K562 (cell line): ENCODE measurements at regions not wholly inside any gene's neighbourhood (a gene's known extent, or its start where the extent isn't known, plus 50 kb on each side); places are given as distances from the start of the nearest gene placed in this dataset.
A peak's percentile ranks its signal among the peaks of the same experiment; 100 is the strongest.

Source experiments
- ATAC-seq: fragments of 200-7000 bp; cut with Tn5 transposase; 3 replicates; pipeline ENCODE4 v1.9.1; 2020; ENCODE audit warnings: moderate library complexity
- BruUV-seq: library from RNA; stranded (reverse); fragments of 400-500 nt; replicated peaks from 2 replicates; lab custom pipeline; 2021; lab: Mats Ljungman, UMichigan
- CTCF ChIA-PET: fragments of 300-600 bp; formaldehyde crosslinking; extraction: SDS; loops from one replicate; lab custom pipeline; 2021; ENCODE audit warnings: low intra/inter-chr PET ratio; lab: Yijun Ruan, JAX
- POLR2A ChIA-PET: fragments of 300-600, 350-650 bp; sonication (Branson Sonifier 250); formaldehyde crosslinking; extraction: SDS; loops from one replicate; lab custom pipeline; 2021; ENCODE audit warnings: antibody characterized with exemption, inconsistent platforms; lab: Yijun Ruan, JAX
- DNase-seq, 4 experiments: peaks; one replicate each; pipeline versions ENCODE4 v3.0.0 to v3.0.0-alpha.2; 2011 to 2018; ENCODE audit warnings: low spot score in 3 of 4, mixed read lengths in 3 of 4; ENCODE audit errors: extremely low read depth in 1 of 4
- FAIRE-seq: peaks from 2 replicates; lab custom pipeline; 2011; peaks lifted over from hg19 to GRCh38; lab: Jason Lieb, UNC
- H2AFZ ChIP-seq: 2 replicates; pipeline ENCODE4 v1.6.0; 2011; ENCODE audit warnings: low read depth, low read length, control low read depth, inconsistent platforms
- H3K27ac ChIP-seq: fragments of 200-600 bp; 3 replicates; pipeline ENCODE4 v1.8.0; 2011; ENCODE audit warnings: low read depth, mild to moderate bottlenecking, control low read depth, inconsistent platforms, low read length, moderate library complexity, mixed read lengths; ENCODE audit errors: extremely low read depth
- H3K27me3 ChIP-seq, 2 experiments: fragments of 300-600 bp in 1 of 2; 2 replicates in 1 of 2; 3 replicates in 1 of 2; pipeline versions ENCODE4 v1.6.0 to v1.8.0; 2011; ENCODE audit warnings: inconsistent platforms in 2 of 2, low read length in 2 of 2, mild to moderate bottlenecking in 1 of 2, mixed read lengths in 1 of 2, moderate library complexity in 1 of 2; ENCODE audit not compliant: control insufficient read depth in 2 of 2, insufficient read depth in 2 of 2
- H3K36me3 ChIP-seq: fragments of 300-600 bp; 3 replicates; pipeline ENCODE4 v1.8.0; 2011; ENCODE audit warnings: mild to moderate bottlenecking, low read length, inconsistent platforms; ENCODE audit not compliant: control insufficient read depth, insufficient read depth
- H3K4me1 ChIP-seq, 2 experiments: fragments of 200-600 bp in 1 of 2; replicated peaks in 1 of 2; 2 replicates in 1 of 2; 3 replicates in 1 of 2; pipeline versions ENCODE4 v1.5.1 to v1.8.0; 2011; ENCODE audit warnings: inconsistent platforms in 2 of 2, low read length in 2 of 2, mild to moderate bottlenecking in 1 of 2, mixed read lengths in 1 of 2, moderate library complexity in 1 of 2; ENCODE audit not compliant: control insufficient read depth in 2 of 2, insufficient read depth in 2 of 2
- H3K4me2 ChIP-seq: 2 replicates; pipeline ENCODE4 v1.6.1; 2011; ENCODE audit warnings: low read length, control low read depth, inconsistent platforms, mixed read lengths; ENCODE audit not compliant: insufficient read depth
- H3K4me3 ChIP-seq: fragments of 200-600 bp; sonication (generic), shearing (Covaris generic); 2 replicates; pipeline ENCODE4 v1.5.1; 2016; ENCODE audit warnings: control low read depth, inconsistent platforms
- H3K79me2 ChIP-seq: fragments of 200-600 bp; 3 replicates; pipeline ENCODE4 v1.8.0; 2011; ENCODE audit warnings: low read length, inconsistent platforms; ENCODE audit not compliant: control insufficient read depth, insufficient read depth
- H3K9ac ChIP-seq, 2 experiments: 2 replicates each; pipeline versions ENCODE4 v1.6.0 to v1.6.1; 2011; ENCODE audit warnings: low read depth in 2 of 2, low read length in 2 of 2, control low read depth in 1 of 2, inconsistent platforms in 1 of 2, mild to moderate bottlenecking in 1 of 2, mixed read lengths in 1 of 2; ENCODE audit not compliant: insufficient read depth in 1 of 2
- H3K9me1 ChIP-seq: one replicate; pipeline ENCODE4 v1.6.0; 2011; ENCODE audit warnings: inconsistent platforms, mild to moderate bottlenecking, low read length, moderate library complexity; ENCODE audit not compliant: control insufficient read depth, insufficient read depth
- H3K9me3 ChIP-seq: replicated peaks from 2 replicates; pipeline ENCODE4 v1.5.1; 2011; ENCODE audit warnings: low read depth, low read length, inconsistent platforms; ENCODE audit not compliant: control insufficient read depth, insufficient read depth
- H4K20me1 ChIP-seq: replicated peaks from 2 replicates; pipeline ENCODE4 v1.6.1; 2011; ENCODE audit warnings: low read length, inconsistent platforms, mixed read lengths; ENCODE audit not compliant: control insufficient read depth, insufficient read depth
- KLF13 ChIP-seq: fragments of 450-650 bp; IDR thresholded peaks from 2 replicates; pipeline ENCODE4 v1.6.1; 2016; ENCODE audit warnings: missing genetic modification characterization, low read depth, mild to moderate bottlenecking, missing compliant biosample characterization, moderate library complexity, borderline replicate concordance
- POLR2B ChIP-seq: fragments of 450-650 bp; IDR thresholded peaks from 2 replicates; pipeline ENCODE4 v1.6.1; 2018; ENCODE audit warnings: low read depth; ENCODE audit not compliant: partially characterized antibody
- TEAD4 ChIP-seq, 2 experiments: sonication (generic) in 1 of 2; formaldehyde crosslinking in 1 of 2; IDR thresholded peaks; 2 replicates each; pipeline versions ENCODE4 v1.6.1 to v1.8.0; 2012 to 2022; ENCODE audit warnings: borderline replicate concordance in 1 of 2, inconsistent platforms in 1 of 2, low read length in 1 of 2, mild to moderate bottlenecking in 1 of 2, missing genetic modification reagents in 1 of 2
- ZFP30 ChIP-seq: fragments of 250-450 bp; sonication (Bioruptor Pico); IDR thresholded peaks from 2 replicates; pipeline ENCODE4 v1.8.0; 2022; ENCODE audit warnings: moderate library complexity, mild to moderate bottlenecking, inconsistent platforms, borderline replicate concordance
- WGBS: fragments of 100-300 bp; shearing (Covaris generic); methylation state at CpG from one replicate; pipeline ENCODE4 v1.1.6; 2016; ENCODE audit warnings: low coverage, mixed read lengths; ENCODE audit not compliant: insufficient coverage; ENCODE audit errors: missing lambda C conversion rate; 5-methylcytosine and 5-hydroxymethylcytosine counted together
- in situ Hi-C: fragments of 300-500 bp; cut with MboI; formaldehyde crosslinking; loops from 4 replicates; pipeline ENCODE4 v1.15.0; 2018; ENCODE audit warnings: inconsistent platforms, mixed read lengths
- intact Hi-C: fragments of 100-400 bp; cut with micrococcal nuclease; formaldehyde crosslinking; loops from 2 replicates; pipeline ENCODE4 v1.14.2; 2022
- TF ChIP-seq, protein P1 (sequence below): fragments of 450-650 bp; IDR thresholded peaks from 2 replicates; pipeline ENCODE4 v1.6.1; 2018; ENCODE audit not compliant: partially characterized antibody
- TF ChIP-seq, protein P2 (sequence below), 3 experiments: IDR thresholded peaks in 2 of 3; conservative IDR thresholded peaks in 1 of 3; 2 replicates each; pipeline ENCODE4 v1.5.1; 2011 to 2012; ENCODE audit warnings: low read length in 3 of 3, mild to moderate bottlenecking in 3 of 3, control low read depth in 2 of 3, improper control_type of control experiment in 1 of 3, inconsistent platforms in 1 of 3, low read depth in 1 of 3, mixed read lengths in 1 of 3, moderate library complexity in 1 of 3; ENCODE audit not compliant: insufficient read depth in 2 of 3
- TF ChIP-seq, protein P3 (sequence below): fragments of 250-450 bp; sonication (Bioruptor Pico); IDR thresholded peaks from 2 replicates; pipeline ENCODE4 v1.8.0; 2022; ENCODE audit warnings: inconsistent platforms, mild to moderate bottlenecking, moderate library complexity, borderline replicate concordance
- TF ChIP-seq, protein P4 (sequence below): fragments of 200-800 bp; sonication (Bioruptor generic); IDR thresholded peaks from 2 replicates; pipeline ENCODE4 v1.6.1; 2016; ENCODE audit warnings: missing genetic modification characterization, missing compliant biosample characterization

- in situ Hi-C loops: no loop called here
- CTCF ChIA-PET: no interaction called here
- peak; percentile 98; the same call in 1 of the 2 replicates for TF ChIP-seq KLF13
- TF ChIP-seq TEAD4 (IDR thresholded peaks at IDR 0.05; ENCODE audit: low read length): no peak
- TF ChIP-seq TEAD4 (CRISPR knock-in tag; IDR thresholded peaks at IDR 0.05; ENCODE audit: borderline replicate concordance): no peak
- TF ChIP-seq, protein P1, sequence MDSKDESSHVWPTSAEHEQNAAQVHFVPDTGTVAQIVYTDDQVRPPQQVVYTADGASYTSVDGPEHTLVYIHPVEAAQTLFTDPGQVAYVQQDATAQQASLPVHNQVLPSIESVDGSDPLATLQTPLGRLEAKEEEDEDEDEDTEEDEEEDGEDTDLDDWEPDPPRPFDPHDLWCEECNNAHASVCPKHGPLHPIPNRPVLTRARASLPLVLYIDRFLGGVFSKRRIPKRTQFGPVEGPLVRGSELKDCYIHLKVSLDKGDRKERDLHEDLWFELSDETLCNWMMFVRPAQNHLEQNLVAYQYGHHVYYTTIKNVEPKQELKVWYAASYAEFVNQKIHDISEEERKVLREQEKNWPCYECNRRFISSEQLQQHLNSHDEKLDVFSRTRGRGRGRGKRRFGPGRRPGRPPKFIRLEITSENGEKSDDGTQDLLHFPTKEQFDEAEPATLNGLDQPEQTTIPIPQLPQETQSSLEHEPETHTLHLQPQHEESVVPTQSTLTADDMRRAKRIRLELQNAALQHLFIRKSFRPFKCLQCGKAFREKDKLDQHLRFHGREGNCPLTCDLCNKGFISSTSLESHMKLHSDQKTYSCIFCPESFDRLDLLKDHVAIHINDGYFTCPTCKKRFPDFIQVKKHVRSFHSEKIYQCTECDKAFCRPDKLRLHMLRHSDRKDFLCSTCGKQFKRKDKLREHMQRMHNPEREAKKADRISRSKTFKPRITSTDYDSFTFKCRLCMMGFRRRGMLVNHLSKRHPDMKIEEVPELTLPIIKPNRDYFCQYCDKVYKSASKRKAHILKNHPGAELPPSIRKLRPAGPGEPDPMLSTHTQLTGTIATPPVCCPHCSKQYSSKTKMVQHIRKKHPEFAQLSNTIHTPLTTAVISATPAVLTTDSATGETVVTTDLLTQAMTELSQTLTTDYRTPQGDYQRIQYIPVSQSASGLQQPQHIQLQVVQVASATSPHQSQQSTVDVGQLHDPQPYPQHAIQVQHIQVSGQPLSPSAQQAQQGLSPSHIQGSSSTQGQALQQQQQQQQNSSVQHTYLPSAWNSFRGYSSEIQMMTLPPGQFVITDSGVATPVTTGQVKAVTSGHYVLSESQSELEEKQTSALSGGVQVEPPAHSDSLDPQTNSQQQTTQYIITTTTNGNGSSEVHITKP: peak; percentile 41
- TF ChIP-seq, protein P2, sequence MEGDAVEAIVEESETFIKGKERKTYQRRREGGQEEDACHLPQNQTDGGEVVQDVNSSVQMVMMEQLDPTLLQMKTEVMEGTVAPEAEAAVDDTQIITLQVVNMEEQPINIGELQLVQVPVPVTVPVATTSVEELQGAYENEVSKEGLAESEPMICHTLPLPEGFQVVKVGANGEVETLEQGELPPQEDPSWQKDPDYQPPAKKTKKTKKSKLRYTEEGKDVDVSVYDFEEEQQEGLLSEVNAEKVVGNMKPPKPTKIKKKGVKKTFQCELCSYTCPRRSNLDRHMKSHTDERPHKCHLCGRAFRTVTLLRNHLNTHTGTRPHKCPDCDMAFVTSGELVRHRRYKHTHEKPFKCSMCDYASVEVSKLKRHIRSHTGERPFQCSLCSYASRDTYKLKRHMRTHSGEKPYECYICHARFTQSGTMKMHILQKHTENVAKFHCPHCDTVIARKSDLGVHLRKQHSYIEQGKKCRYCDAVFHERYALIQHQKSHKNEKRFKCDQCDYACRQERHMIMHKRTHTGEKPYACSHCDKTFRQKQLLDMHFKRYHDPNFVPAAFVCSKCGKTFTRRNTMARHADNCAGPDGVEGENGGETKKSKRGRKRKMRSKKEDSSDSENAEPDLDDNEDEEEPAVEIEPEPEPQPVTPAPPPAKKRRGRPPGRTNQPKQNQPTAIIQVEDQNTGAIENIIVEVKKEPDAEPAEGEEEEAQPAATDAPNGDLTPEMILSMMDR (IDR thresholded peaks at IDR 0.05 in 2 of 3, conservative IDR thresholded peaks at IDR 0.05 in 1 of 3; ENCODE audit: insufficient read depth in 2 of 3, low read depth in 1 of 3, low read length in 3 of 3): peak; percentile 43 to 58 (median 51)
- TF ChIP-seq, protein P3, sequence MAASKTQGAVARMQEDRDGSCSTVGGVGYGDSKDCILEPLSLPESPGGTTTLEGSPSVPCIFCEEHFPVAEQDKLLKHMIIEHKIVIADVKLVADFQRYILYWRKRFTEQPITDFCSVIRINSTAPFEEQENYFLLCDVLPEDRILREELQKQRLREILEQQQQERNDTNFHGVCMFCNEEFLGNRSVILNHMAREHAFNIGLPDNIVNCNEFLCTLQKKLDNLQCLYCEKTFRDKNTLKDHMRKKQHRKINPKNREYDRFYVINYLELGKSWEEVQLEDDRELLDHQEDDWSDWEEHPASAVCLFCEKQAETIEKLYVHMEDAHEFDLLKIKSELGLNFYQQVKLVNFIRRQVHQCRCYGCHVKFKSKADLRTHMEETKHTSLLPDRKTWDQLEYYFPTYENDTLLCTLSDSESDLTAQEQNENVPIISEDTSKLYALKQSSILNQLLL (CRISPR knock-in tag): no peak
- TF ChIP-seq ZFP30 (CRISPR knock-in tag): no peak
- no peak for TF ChIP-seq POLR2B
- TF ChIP-seq, protein P4, sequence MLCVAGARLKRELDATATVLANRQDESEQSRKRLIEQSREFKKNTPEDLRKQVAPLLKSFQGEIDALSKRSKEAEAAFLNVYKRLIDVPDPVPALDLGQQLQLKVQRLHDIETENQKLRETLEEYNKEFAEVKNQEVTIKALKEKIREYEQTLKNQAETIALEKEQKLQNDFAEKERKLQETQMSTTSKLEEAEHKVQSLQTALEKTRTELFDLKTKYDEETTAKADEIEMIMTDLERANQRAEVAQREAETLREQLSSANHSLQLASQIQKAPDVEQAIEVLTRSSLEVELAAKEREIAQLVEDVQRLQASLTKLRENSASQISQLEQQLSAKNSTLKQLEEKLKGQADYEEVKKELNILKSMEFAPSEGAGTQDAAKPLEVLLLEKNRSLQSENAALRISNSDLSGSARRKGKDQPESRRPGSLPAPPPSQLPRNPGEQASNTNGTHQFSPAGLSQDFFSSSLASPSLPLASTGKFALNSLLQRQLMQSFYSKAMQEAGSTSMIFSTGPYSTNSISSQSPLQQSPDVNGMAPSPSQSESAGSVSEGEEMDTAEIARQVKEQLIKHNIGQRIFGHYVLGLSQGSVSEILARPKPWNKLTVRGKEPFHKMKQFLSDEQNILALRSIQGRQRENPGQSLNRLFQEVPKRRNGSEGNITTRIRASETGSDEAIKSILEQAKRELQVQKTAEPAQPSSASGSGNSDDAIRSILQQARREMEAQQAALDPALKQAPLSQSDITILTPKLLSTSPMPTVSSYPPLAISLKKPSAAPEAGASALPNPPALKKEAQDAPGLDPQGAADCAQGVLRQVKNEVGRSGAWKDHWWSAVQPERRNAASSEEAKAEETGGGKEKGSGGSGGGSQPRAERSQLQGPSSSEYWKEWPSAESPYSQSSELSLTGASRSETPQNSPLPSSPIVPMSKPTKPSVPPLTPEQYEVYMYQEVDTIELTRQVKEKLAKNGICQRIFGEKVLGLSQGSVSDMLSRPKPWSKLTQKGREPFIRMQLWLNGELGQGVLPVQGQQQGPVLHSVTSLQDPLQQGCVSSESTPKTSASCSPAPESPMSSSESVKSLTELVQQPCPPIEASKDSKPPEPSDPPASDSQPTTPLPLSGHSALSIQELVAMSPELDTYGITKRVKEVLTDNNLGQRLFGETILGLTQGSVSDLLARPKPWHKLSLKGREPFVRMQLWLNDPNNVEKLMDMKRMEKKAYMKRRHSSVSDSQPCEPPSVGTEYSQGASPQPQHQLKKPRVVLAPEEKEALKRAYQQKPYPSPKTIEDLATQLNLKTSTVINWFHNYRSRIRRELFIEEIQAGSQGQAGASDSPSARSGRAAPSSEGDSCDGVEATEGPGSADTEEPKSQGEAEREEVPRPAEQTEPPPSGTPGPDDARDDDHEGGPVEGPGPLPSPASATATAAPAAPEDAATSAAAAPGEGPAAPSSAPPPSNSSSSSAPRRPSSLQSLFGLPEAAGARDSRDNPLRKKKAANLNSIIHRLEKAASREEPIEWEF: no peak
Observed at GRCh38 chr6:41451039-41451438, 95.1 kb upstream of the FOXP4 start.

More at GRCh38 chr6:41451039-41451438, 95.1 kb upstream of the FOXP4 start:
- ATAC-seq (peak; percentile 78), DNase-seq (peak; percentile 47 to 59 (median 56)), FAIRE-seq (peak; percentile 60)
- Histone ChIP-seq H3K9me1 (no peaks in the 10 kb centered on the region), H4K20me1 (peaks cover 34% of the 10 kb centered on the region; the same call in 1 of the 2 replicates), H3K27me3 (peaks cover 37 to 75% of the 10 kb centered on the region in 2 experiments), H3K79me2 (no peaks in the 10 kb centered on the region), H3K27ac (no peak overlapping the region), H3K9ac (no peak overlapping the region), H3K36me3 (no peaks in the 10 kb centered on the region), H2AFZ (no peak overlapping the region), H3K9me3 (no peaks in the 10 kb centered on the region), H3K4me2 (no peak overlapping the region), H3K4me3 (no peak overlapping the region), H3K4me1 (peaks cover 0 to 9% of the 10 kb centered on the region in 2 experiments; a peak in 1 of 5 replicates)
- under 1% methylated on average over 9 of the region's 9 CpGs for WGBS
- intact Hi-C loops: no loop called here
- POLR2A ChIA-PET: interaction anchor here (0.5 to 0.7 kb wide), 3 partner anchors 16 to 688 kb away, joined by 3 to 5 read pairs (median 3); partner anchors contain the start of gene TSPO2
- BruUV-seq: no TSS peak
